Astrocyte (in vitro differentiated cells and primary cell): ENCODE measurements at regions not wholly inside any gene's neighbourhood (a gene's known extent, or its start where the extent isn't known, plus 50 kb on each side); places are given as distances from the start of the nearest gene placed in this dataset.

Experiments used
- DNase-seq: peaks from one replicate; pipeline ENCODE4 v3.0.0-alpha.2; 2010; ENCODE audit warnings: low read depth
- FAIRE-seq: peaks from 2 replicates; lab custom pipeline; 2011; peaks lifted over from hg19 to GRCh38; lab: Jason Lieb, UNC
- H2AFZ ChIP-seq: 2 replicates; pipeline ENCODE4 v1.6.0; 2012; ENCODE audit warnings: low read depth, low read length, inconsistent platforms
- H3K27ac ChIP-seq: 2 replicates; pipeline ENCODE4 v1.5.1; 2011; ENCODE audit warnings: low read depth, low read length, inconsistent platforms
- H3K27me3 ChIP-seq: 2 replicates; pipeline ENCODE4 v1.6.0; 2011; ENCODE audit warnings: low read length, inconsistent platforms; ENCODE audit not compliant: insufficient read depth
- H3K36me3 ChIP-seq: 2 replicates; pipeline ENCODE4 v1.5.1; 2011; ENCODE audit warnings: low read length, inconsistent platforms; ENCODE audit not compliant: insufficient read depth
- H3K4me1 ChIP-seq: 2 replicates; pipeline ENCODE4 v1.5.1; 2011; ENCODE audit warnings: low read length, inconsistent platforms; ENCODE audit not compliant: insufficient read depth
- H3K4me2 ChIP-seq: 2 replicates; pipeline ENCODE4 v1.6.0; 2012; ENCODE audit warnings: low read length, inconsistent platforms
- H3K4me3 ChIP-seq: 2 replicates; pipeline ENCODE4 v1.5.1; 2011; ENCODE audit warnings: low read depth, mild to moderate bottlenecking, low read length, inconsistent platforms; ENCODE audit not compliant: insufficient read depth
- H3K79me2 ChIP-seq: 2 replicates; pipeline ENCODE4 v1.6.0; 2012; ENCODE audit warnings: mild to moderate bottlenecking, low read length, inconsistent platforms; ENCODE audit not compliant: insufficient read depth
- H3K9ac ChIP-seq: 2 replicates; pipeline ENCODE4 v1.6.0; 2012; ENCODE audit warnings: mild to moderate bottlenecking, low read length, inconsistent platforms
- H3K9me3 ChIP-seq: 2 replicates; pipeline ENCODE4 v1.5.1; 2012; ENCODE audit warnings: low read depth, mild to moderate bottlenecking, low read length, inconsistent platforms; ENCODE audit not compliant: insufficient read depth
- H4K20me1 ChIP-seq: 2 replicates; pipeline ENCODE4 v1.6.0; 2012; ENCODE audit warnings: low read length, inconsistent platforms; ENCODE audit not compliant: insufficient read depth
- H3K27ac Mint-ChIP-seq: one replicate; pipeline ENCODE4 v1.8.0; 2021; ENCODE audit warnings: mild to moderate bottlenecking, mixed read lengths; ENCODE audit not compliant: unreplicated experiment
- H3K27me3 Mint-ChIP-seq: one replicate; pipeline ENCODE4 v1.8.0; 2021; ENCODE audit warnings: low read depth, mixed read lengths; ENCODE audit not compliant: unreplicated experiment
- H3K36me3 Mint-ChIP-seq: one replicate; pipeline ENCODE4 v1.8.0; 2021; ENCODE audit warnings: low read depth, mixed read lengths; ENCODE audit not compliant: unreplicated experiment
- H3K4me1 Mint-ChIP-seq: one replicate; pipeline ENCODE4 v1.8.0; 2021; ENCODE audit warnings: low read depth, mixed read lengths; ENCODE audit not compliant: unreplicated experiment
- H3K4me3 Mint-ChIP-seq: one replicate; pipeline ENCODE4 v1.8.0; 2021; ENCODE audit warnings: mild to moderate bottlenecking, moderate library complexity, mixed read lengths; ENCODE audit not compliant: unreplicated experiment
- H3K9me3 Mint-ChIP-seq: one replicate; pipeline ENCODE4 v1.8.0; 2021; ENCODE audit warnings: mild to moderate bottlenecking, mixed read lengths; ENCODE audit not compliant: unreplicated experiment
- CTCF ChIP-seq: IDR thresholded peaks from 2 replicates; pipeline ENCODE4 v1.5.1; 2011; ENCODE audit warnings: low read depth, mild to moderate bottlenecking, inconsistent platforms, low read length, moderate library complexity; ENCODE audit not compliant: insufficient read depth
- EZH2 ChIP-seq: IDR thresholded peaks from 2 replicates; pipeline ENCODE4 v1.6.1; 2012; ENCODE audit warnings: mild to moderate bottlenecking, low read length, inconsistent platforms; ENCODE audit not compliant: insufficient read depth

GRCh38 chr7:72524037-72524436, 111.9 kb upstream of the CALN1 start:
- Histone ChIP-seq H4K20me1 (no peaks in the 10 kb centered on the region), H3K4me1 (no peaks in the 10 kb centered on the region), H3K4me2 (no peak overlapping the region), H3K79me2 (no peaks in the 10 kb centered on the region), H3K27ac (no peak overlapping the region), H3K9ac (no peak overlapping the region), H3K27me3 (no peaks in the 10 kb centered on the region), H3K36me3 (no peaks in the 10 kb centered on the region), H3K4me3 (no peak overlapping the region), H2AFZ (no peak overlapping the region), H3K9me3 (no peaks in the 10 kb centered on the region)
- Mint-ChIP-seq H3K4me1 (no peaks in the 10 kb centered on the region), H3K4me3 (no peak overlapping the region), H3K27ac (no peak overlapping the region), H3K9me3 (peaks cover 2% of the 10 kb centered on the region), H3K27me3 (peaks cover 1% of the 10 kb centered on the region), H3K36me3 (no peaks in the 10 kb centered on the region)
- TF ChIP-seq EZH2 (no peak), CTCF (no peak)
- DNase-seq (no peak), FAIRE-seq (no peak)

DNA sequence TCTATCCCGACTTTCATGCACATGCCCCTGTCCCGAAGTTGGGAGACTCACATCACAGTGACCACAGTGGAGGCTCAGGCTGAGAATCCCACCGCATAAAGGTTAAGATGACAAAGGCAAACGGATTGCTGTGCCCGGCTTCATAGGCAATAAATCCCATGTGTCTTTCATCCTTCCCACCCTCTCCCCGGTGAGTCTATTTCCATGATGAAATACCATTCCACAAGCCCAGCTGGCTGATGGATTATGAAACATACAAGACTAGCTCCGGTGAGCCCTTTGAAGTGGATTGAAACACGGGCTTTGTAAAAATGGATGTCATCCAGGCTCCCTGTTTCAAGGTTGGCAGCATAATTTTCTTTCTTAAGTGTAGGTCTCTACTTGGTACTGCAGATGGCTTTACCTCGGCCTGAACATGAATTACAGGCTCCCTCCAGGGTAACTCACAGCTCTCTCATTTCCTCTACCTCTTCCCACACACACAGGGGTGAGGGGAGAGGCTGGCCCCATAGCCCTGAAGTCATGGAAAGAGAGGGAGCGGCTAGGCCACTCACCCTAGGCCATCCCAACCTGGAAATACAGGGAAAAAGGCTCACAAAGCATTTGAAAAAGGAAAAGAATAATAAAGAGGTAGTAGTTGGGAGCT, 92.0 kb upstream of the CALN1 start:
- no peak overlapping the region for H3K4me3 Mint-ChIP-seq
- H3K79me2 ChIP-seq = no peaks in the 10 kb centered on the region
- H3K27ac ChIP-seq = no peak overlapping the region
- no peaks in the 10 kb centered on the region for H4K20me1 ChIP-seq
- H3K27me3 ChIP-seq = no peaks in the 10 kb centered on the region
- H3K9me3 ChIP-seq = no peaks in the 10 kb centered on the region
- H3K36me3 Mint-ChIP-seq = no peaks in the 10 kb centered on the region
- H2AFZ ChIP-seq = no peak overlapping the region
- H3K9ac ChIP-seq = no peak overlapping the region
- no peaks in the 10 kb centered on the region for H3K36me3 ChIP-seq
- peaks cover 6% of the 10 kb centered on the region for H3K27me3 Mint-ChIP-seq
- FAIRE-seq = no peak
- no peak overlapping the region for H3K27ac Mint-ChIP-seq
- H3K4me2 ChIP-seq = no peak overlapping the region
- TF ChIP-seq CTCF (no peak), EZH2 (no peak)
- H3K4me1 Mint-ChIP-seq = no peaks in the 10 kb centered on the region
- H3K9me3 Mint-ChIP-seq = no peaks in the 10 kb centered on the region
- no peaks in the 10 kb centered on the region for H3K4me1 ChIP-seq
- DNase-seq = no peak
- no peak overlapping the region for H3K4me3 ChIP-seq

DNA sequence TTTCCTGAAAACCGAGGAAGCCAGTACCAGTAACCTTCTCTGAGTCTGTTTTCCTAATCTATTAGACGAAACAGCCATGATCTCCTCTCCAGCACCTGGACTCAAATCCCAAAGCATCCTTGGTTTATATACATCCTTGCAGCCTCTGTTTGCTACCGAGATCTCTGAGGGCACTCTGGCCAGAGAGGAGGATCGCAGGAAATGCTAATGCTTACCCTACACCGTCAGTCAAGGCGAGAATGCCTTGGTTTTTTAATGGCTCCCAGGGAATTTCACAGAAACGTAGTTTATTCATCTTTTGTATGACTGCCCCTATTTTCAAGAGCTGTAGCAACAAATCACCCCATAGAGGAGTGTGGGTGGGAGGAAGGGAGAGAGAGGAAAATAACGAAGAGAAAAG, 91.5 kb upstream of the CALN1 start:
- Histone ChIP-seq H3K9ac (no peak overlapping the region), H3K79me2 (no peaks in the 10 kb centered on the region), H4K20me1 (no peaks in the 10 kb centered on the region), H3K36me3 (no peaks in the 10 kb centered on the region), H3K4me3 (no peak overlapping the region), H3K27ac (no peak overlapping the region), H3K4me2 (no peak overlapping the region), H2AFZ (no peak overlapping the region), H3K9me3 (no peaks in the 10 kb centered on the region), H3K27me3 (no peaks in the 10 kb centered on the region), H3K4me1 (no peaks in the 10 kb centered on the region)
- H3K9me3 Mint-ChIP-seq = no peaks in the 10 kb centered on the region
- no peaks in the 10 kb centered on the region for H3K36me3 Mint-ChIP-seq
- no peak overlapping the region for H3K4me3 Mint-ChIP-seq
- no peak for TF ChIP-seq EZH2
- TF ChIP-seq CTCF = no peak
- H3K27ac Mint-ChIP-seq = no peak overlapping the region
- peaks cover 6% of the 10 kb centered on the region for H3K27me3 Mint-ChIP-seq
- no peaks in the 10 kb centered on the region for H3K4me1 Mint-ChIP-seq
- no peak for DNase-seq
- no peak for FAIRE-seq
